HG03159 (cell line): ENCODE measurements at regions not wholly inside any gene's neighbourhood (a gene's known extent, or its start where the extent isn't known, plus 50 kb on each side); places are given as distances from the start of the nearest gene placed in this dataset.

ENCODE experiments used
- ATAC-seq: cut with Tn5 transposase; IDR thresholded peaks from one replicate; pipeline ENCODE4 v1.9.1; 2021; ENCODE audit warnings: mild to moderate bottlenecking, moderate library complexity; ENCODE audit not compliant: unreplicated experiment

GRCh38 chr22:22743128-22743760 is 98.8 kb downstream of the GGTLC2 start:
- no peak for ATAC-seq

DNA sequence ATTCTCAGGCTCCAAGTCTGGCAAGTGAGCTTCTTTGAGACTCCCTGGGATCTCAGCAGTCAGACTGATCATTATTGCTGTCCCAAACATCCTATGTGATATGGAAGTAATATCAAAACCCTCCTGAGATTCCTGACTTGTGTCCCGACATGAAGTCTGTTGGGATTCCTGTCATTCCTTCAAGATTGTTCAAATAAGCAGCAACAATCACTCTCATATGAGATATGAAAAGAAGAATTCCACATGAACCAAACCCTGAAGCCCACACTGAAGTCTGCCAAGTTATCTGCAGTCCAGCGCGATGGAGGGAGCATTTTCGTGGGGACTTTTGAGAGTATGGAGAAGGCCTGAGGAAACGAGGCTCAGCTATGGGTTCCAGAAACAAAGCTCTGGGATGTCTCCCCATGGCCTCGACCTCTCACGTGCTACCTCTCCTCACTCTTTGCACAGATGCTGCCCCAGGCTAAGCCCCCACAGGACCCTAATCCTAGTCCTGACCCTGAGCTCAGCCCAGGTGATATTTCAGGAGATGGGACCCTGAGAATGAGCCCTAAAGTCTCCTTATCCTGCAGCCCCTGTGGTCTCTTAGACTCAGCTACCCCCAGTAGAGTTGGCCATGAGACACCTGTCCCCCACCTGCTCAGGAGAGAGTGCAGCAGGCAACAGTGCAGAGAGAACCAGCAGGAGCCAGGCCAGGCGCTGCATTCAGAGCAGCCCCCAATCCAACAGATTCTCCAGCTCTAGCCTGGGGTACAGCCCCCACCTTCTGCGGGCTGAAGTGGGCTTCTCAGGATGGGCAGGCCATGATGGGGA is 100.2 kb downstream of the GGTLC2 start:
- ATAC-seq = no peak

GRCh38 chr22:22745225-22746060 is 101.0 kb downstream of the GGTLC2 start:
- ATAC-seq = no peak

DNA sequence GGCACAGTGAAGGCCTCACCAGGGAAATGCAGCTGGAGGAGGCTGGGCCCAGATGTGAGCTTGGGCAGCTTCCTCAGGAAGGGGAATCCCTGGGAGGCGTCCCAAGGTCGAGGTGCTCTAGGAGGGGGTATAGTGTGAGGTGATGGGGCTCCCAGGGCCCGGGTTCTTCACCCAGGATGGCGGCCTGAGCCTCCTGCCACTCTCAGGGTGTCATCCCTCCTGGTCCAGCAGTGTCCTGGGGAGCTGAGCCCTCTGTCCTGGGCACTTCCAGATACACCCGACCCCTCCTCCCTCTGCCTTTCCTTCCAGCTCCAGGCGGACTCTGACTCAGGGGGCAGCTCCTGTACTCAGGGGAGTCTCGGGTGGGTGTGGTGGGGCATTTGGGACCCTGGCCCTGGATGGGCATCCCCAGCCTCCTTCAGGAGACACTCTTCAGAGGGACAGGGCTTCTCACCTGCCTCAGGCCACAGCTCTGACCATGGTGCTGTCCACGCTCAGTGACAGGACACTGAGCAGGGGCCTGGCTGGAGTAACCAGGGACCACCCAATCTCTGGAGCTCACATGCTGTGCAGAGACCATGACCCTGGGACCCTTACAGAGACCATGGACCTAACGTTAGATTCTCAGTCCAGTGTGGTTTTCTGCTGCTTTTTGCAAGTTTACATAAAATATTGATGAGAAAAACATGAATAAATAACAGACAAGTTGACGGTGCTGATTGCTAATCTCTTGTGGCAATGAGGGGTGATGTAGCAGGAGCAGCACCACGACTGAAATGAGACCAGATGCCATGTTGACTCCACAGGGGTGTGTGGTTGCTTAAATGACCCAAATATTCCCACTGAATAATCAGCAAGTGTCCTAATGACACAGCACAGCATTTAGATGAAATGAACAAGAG is 101.9 kb downstream of the GGTLC2 start:
- ATAC-seq = no peak

- no peak for ATAC-seq
Observed at GRCh38 chr22:22746963-22747933, 102.8 kb downstream of the GGTLC2 start.

GRCh38 chr22:22748297-22748743 is 103.9 kb downstream of the GGTLC2 start:
- ATAC-seq = no peak

DNA sequence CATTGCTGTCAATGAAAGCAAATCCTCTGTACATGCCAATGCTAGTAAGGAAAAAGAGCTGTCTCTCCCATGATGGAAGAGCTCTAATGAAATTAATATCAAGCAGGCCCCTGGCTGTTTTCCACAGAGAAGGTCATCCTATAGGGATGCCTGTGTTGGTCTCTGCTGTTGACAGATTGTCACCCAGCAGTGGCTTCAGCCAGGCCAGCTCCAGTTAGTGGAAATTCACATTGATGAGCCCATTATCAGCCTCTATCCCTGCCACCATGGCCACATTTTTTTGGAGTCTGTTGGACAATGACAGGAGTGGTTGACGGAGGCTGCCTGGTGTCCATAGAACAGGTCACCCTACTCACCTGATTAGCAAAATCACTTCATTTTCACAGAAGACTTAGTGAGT is 104.3 kb downstream of the GGTLC2 start:
- no peak for ATAC-seq

DNA sequence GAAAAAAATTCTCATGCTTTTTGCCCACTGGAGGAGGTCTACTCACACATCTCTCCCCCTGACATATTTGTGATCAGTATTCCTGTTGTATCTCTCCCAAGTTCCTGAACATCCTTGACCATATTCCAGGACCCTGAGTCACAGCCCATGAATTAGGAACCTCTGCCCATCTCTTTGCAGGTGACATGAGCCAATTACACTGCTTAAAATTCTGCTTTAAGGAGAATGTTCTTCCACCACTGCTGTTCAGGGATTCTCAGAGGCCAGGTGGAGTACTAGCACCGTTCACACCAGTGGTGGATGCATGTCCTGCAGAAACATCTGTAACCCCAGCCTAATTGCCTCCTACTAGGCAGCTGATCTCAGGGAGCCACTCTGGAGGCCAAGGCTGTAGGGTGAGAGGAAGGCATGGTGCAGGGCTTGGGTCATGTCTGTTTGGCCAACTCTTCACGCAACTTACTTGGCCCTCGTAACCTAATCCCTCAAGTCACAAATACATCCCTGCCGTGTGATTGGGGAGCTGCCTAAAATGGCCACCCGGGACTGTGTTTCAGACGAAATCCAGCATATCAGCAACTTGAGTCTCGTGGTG is 104.8 kb downstream of the GGTLC2 start:
- ATAC-seq = no peak

DNA sequence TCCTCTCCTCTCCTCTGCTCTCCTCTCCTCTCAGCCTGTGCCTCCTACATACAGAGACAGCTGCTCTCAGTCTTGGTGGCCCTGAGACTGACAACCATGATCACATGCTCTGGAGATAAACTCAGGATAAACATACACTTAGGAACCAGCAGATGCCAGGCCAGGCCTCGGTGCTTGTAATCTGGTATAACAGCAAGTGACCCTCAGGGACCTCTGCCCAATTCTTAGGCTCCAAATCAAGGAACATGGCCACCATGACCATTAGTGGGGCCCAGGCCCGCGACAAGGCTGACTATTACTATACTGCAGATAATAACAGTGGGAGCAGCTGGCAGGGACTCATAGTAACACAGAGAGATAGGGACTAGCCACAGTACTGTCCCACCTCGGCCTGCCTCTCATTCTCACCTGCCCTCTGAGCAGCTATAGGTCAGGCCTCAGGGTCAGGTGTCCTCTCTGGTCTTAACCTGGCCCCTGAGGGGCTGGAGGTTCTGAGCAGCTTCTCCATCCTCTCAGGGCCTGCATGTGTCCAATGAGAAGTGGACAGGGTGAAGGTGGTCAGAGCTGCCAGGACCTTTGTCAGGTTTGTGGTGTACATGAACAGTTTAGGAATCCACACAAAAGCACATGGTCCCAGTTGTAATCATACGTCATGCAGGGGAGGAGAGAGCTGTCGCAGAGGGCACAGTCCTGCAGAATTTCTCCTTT is 106.1 kb downstream of the GGTLC2 start:
- no peak for ATAC-seq

DNA sequence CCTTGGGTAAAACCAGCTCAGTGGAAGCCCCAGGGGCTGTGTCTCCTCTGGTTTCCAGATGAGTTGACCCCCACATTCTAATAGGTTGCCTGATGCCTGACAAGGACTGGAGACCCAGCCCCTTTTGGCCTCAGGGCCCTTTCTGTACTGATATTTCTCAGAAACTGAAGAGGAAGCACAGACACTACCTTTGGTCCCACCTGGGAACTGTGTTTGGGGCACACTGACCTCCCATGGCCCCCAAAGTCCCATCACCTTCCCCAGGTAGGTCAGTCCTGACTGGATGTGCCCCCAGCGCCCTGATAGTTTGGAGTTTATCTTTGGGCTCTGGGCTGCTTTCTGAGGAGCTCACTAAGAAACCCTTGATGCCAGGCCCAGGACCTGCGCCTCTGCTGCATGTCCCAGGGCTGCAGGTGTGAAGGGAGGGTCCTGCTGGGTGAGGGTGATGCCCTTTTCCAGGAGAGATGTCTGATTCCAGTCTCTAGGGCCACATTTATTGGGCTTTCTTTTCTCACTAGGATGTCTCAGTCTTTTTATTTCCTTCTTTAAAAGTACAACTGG is 106.7 kb downstream of the GGTLC2 start:
- ATAC-seq = no peak

GRCh38 chr22:22752199-22752555 is 107.8 kb downstream of the GGTLC2 start:
- ATAC-seq = no peak

DNA sequence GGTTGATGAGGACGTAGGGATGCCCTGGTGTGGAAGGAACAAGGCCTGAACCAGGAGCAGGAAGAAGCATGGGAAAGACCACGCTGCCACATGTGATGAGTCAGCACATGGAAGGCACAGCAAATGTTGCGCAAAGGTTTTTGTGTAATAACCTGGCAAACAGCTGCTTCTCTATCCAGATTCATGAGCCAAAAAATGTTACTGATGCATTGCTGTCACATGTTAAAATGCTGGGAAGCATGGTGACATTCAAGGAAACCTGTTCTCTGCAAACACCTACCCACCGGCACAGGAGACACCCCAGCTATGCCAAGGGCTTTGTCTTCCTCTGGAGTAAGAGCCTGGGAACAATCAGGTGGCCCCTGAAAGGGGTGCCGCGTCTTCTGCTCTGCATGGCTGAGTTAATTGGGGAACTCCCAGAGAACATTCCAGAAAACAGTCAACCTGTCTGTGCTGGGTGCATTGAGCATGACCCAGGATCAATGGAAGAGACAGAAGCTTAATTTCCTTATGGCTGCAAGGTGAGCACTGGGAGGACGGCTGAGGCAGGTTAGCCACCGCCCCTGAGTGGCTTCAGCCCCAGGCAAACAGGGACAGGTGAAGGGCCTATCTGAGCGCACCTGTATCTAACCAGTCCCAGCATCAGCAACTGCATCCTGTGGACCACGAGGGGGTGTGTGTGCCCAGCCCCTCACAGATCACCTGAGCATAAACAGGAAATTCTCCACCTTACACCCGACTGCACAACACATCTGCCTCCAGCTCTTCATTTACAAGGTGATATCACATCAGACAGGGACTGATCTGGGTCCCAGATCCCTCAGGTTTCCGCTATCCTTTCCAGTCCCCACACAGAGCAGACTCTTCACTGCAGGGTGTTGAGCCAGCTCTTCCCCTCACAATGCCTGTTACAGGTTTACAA is 108.4 kb downstream of the GGTLC2 start:
- ATAC-seq = no peak

- no peak for ATAC-seq
Observed at GRCh38 chr22:22753526-22754267, 109.3 kb downstream of the GGTLC2 start.

GRCh38 chr22:22754268-22754657 is 109.8 kb downstream of the GGTLC2 start:
- no peak for ATAC-seq

DNA sequence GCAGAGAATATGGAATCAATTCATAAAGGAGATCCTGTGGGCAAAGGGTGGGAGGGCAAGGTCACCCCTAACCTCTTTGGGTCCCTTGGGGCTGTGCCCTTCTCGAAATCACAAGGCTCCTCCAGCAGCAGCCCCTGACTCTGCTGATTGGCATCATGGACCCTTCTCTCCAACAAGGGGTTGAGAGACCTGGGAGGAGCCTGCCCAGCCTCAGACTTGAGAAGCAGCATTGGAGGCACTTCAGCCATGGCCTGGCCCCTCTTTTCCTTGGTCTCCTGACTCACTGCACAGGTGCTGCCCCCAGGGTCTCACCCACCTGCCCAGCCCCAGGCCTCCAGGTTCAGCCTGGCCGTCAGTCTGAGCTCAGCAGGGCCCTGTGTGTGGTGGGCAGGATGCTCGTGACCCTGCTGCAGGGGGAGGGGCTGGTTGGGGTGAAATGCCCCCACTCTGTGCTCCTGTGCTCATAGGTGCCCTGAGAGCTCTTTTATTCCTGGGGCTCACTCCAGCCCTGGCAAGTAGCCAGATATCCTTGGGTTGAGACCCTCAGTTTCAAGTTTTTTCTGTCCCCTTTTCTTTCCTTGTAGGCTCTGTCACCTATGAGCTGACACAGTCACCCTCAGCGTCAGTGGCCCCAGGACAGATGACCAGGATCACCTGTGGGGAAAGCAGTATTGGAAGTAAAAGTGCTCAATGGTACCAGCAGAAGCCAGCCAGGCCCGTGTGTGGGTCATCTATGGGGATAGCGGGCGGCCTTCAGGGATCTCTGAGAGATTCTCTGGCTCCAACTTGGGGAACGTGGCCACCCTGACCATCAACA is 110.8 kb downstream of the GGTLC2 start:
- ATAC-seq = no peak

GRCh38 chr22:22755778-22756100 is 111.3 kb downstream of the GGTLC2 start:
- no peak for ATAC-seq
